Retinal pigment epithelial cell (primary cell): ENCODE measurements at regions not wholly inside any gene's neighbourhood (a gene's known extent, or its start where the extent isn't known, plus 50 kb on each side); places are given as distances from the start of the nearest gene placed in this dataset.

Experiments
- DNase-seq: peaks from one replicate; pipeline ENCODE4 v3.0.0-alpha.2; 2010; ENCODE audit warnings: low read depth
- H3K4me3 ChIP-seq: 2 replicates; pipeline ENCODE4 v1.5.1; 2011; ENCODE audit warnings: mild to moderate bottlenecking, low read length, control low read depth, moderate library complexity
- CTCF ChIP-seq: conservative IDR thresholded peaks from 2 replicates; pipeline ENCODE4 v1.5.1; 2011; ENCODE audit warnings: low read depth, low read length, control low read depth, inconsistent platforms

- DNase-seq, result no peak
- no peak overlapping the region for H3K4me3 ChIP-seq
- TF ChIP-seq CTCF, result no peak
These were observed 203.3 kb downstream of the TFCP2L1 start for GRCh38 chr2:121081701-121082100.

- H3K4me3 ChIP-seq, result no peak overlapping the region
- no peak for DNase-seq
- no peak for TF ChIP-seq CTCF
These were observed 202.8 kb downstream of the TFCP2L1 start for GRCh38 chr2:121082191-121082590.

- H3K4me3 ChIP-seq, result no peak overlapping the region
- DNase-seq, result no peak
- no peak for TF ChIP-seq CTCF
These were observed 200.8 kb downstream of the TFCP2L1 start for GRCh38 chr2:121084130-121084680.

- TF ChIP-seq CTCF, result no peak
- H3K4me3 ChIP-seq, result no peak overlapping the region
- DNase-seq, result no peak
These were observed 199.2 kb downstream of the TFCP2L1 start for GRCh38 chr2:121085801-121086200.

- no peak overlapping the region for H3K4me3 ChIP-seq
- no peak for DNase-seq
- TF ChIP-seq CTCF, result no peak
These were observed 198.6 kb downstream of the TFCP2L1 start for GRCh38 chr2:121086450-121086849.

GRCh38 chr2:121087117-121087516 lies 197.9 kb downstream of the TFCP2L1 start:
- DNase-seq, result no peak
- no peak overlapping the region for H3K4me3 ChIP-seq
- no peak for TF ChIP-seq CTCF

- no peak for DNase-seq
- no peak for TF ChIP-seq CTCF
- no peak overlapping the region for H3K4me3 ChIP-seq
These were observed 196.5 kb downstream of the TFCP2L1 start for GRCh38 chr2:121088251-121089165.
